Mesendoderm (in vitro differentiated cells): ENCODE measurements at regions not wholly inside any gene's neighbourhood (a gene's known extent, or its start where the extent isn't known, plus 50 kb on each side); places are given as distances from the start of the nearest gene placed in this dataset.

Source experiments
- DNase-seq: peaks from one replicate; pipeline ENCODE4 v3.0.0; 2013
- H2AK5ac ChIP-seq: 2 replicates; pipeline ENCODE4 v1.6.1; 2013; ENCODE audit warnings: low read length, inconsistent platforms
- H2BK120ac ChIP-seq: 2 replicates; pipeline ENCODE4 v1.6.1; 2013; ENCODE audit warnings: low read depth, mild to moderate bottlenecking, low read length, moderate library complexity, mixed read lengths
- H2BK15ac ChIP-seq: replicated peaks from 2 replicates; pipeline ENCODE4 v1.6.1; 2013; ENCODE audit warnings: low read depth, mild to moderate bottlenecking, moderate library complexity
- H2BK5ac ChIP-seq: 2 replicates; pipeline ENCODE4 v1.6.1; 2013; ENCODE audit warnings: low read length, inconsistent platforms
- H3K18ac ChIP-seq: 2 replicates; pipeline ENCODE4 v1.6.1; 2013; ENCODE audit warnings: mild to moderate bottlenecking, low read length, mixed read lengths
- H3K23ac ChIP-seq: one replicate; pipeline ENCODE4 v1.6.1; 2013; ENCODE audit warnings: low read length
- H3K27ac ChIP-seq: 2 replicates; pipeline ENCODE4 v1.5.1; 2013; ENCODE audit warnings: low read depth, mild to moderate bottlenecking, inconsistent platforms, low read length, moderate library complexity
- H3K27me3 ChIP-seq: 2 replicates; pipeline ENCODE4 v1.6.1; 2013; ENCODE audit warnings: low read length, control low read depth, mild to moderate bottlenecking, inconsistent platforms; ENCODE audit not compliant: insufficient read depth, poor library complexity
- H3K36me3 ChIP-seq: 2 replicates; pipeline ENCODE4 v1.6.1; 2013; ENCODE audit warnings: low read length, inconsistent platforms; ENCODE audit not compliant: control insufficient read depth, insufficient read depth
- H3K4ac ChIP-seq: one replicate; pipeline ENCODE4 v1.6.1; 2013; ENCODE audit warnings: low read depth, mild to moderate bottlenecking, low read length, moderate library complexity
- H3K4me1 ChIP-seq: 2 replicates; pipeline ENCODE4 v1.6.1; 2013; ENCODE audit warnings: low read depth, low read length, inconsistent platforms; ENCODE audit not compliant: control insufficient read depth
- H3K4me2 ChIP-seq: 2 replicates; pipeline ENCODE4 v1.6.1; 2013; ENCODE audit warnings: low read length
- H3K4me3 ChIP-seq: 2 replicates; pipeline ENCODE4 v1.5.1; 2013; ENCODE audit warnings: mild to moderate bottlenecking, low read length
- H3K56ac ChIP-seq: one replicate; pipeline ENCODE4 v1.6.1; 2013; ENCODE audit warnings: low read length
- H3K79me1 ChIP-seq: 2 replicates; pipeline ENCODE4 v1.6.1; 2013; ENCODE audit warnings: low read length, inconsistent platforms
- H3K79me2 ChIP-seq: 2 replicates; pipeline ENCODE4 v1.6.1; 2013; ENCODE audit warnings: mild to moderate bottlenecking, low read length; ENCODE audit not compliant: control insufficient read depth, insufficient read depth
- H3K9ac ChIP-seq: 2 replicates; pipeline ENCODE4 v1.6.1; 2013; ENCODE audit warnings: low read length, inconsistent platforms
- H4K5ac ChIP-seq: one replicate; pipeline ENCODE4 v1.6.1; 2013; ENCODE audit warnings: low read length
- H4K8ac ChIP-seq: one replicate; pipeline ENCODE4 v1.6.1; 2013; ENCODE audit warnings: low read depth, mild to moderate bottlenecking, control low read depth, low read length, moderate library complexity
- WGBS: extraction: QIAGEN DNeasy Blood & Tissue Kit; methylation state at CpG from one replicate; pipeline ENCODE4 v1.1.7; 2013; ENCODE audit warnings: low lambda C conversion rate, missing lambda C conversion rate; ENCODE audit not compliant: insufficient coverage; ENCODE audit errors: extremely low coverage; 5-methylcytosine and 5-hydroxymethylcytosine counted together

GRCh38 chr3:106212665-106213222 is 343.9 kb upstream of the CBLB start:
- Histone ChIP-seq H3K4me3 (no peak overlapping the region), H3K23ac (no peak overlapping the region), H3K36me3 (no peaks in the 10 kb centered on the region), H3K27me3 (no peaks in the 10 kb centered on the region), H3K4ac (no peak overlapping the region), H3K27ac (no peak overlapping the region), H3K4me2 (no peak overlapping the region), H3K9ac (no peak overlapping the region), H2BK120ac (no peak overlapping the region), H3K79me1 (no peaks in the 10 kb centered on the region), H4K8ac (no peak overlapping the region), H2BK15ac (no peak overlapping the region), H3K79me2 (no peaks in the 10 kb centered on the region), H3K4me1 (no peaks in the 10 kb centered on the region), H4K5ac (no peak overlapping the region), H3K18ac (no peak overlapping the region), H2BK5ac (no peak overlapping the region), H3K56ac (no peak overlapping the region), H2AK5ac (no peak overlapping the region)
- DNase-seq: no peak
- WGBS: no CpG with 5 or more reads among the region's 1 CpG

DNA sequence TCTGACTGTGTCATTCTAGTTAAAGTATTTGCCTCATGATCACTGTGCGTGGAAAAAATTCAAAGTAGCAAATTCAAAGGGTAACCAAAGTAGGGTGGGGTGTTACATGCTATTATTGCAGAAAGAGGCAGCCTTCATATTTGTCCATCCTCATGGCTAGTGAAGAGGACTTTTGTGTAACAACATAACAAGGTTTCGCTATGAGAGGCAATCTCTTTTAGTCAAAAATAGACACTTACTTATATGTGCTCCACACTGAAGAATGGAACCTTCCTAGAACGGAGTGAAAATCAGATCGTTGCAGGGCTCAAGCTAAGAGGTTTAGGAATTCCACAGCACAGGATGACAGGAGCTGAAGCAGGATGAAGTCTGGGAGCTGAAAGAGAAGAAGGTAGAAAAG is 345.1 kb upstream of the CBLB start:
- H3K4me3 ChIP-seq: no peak overlapping the region
- no peak overlapping the region for H3K23ac ChIP-seq
- no peak overlapping the region for H3K18ac ChIP-seq
- H3K79me1 ChIP-seq: no peaks in the 10 kb centered on the region
- H3K27me3 ChIP-seq: no peaks in the 10 kb centered on the region
- no peak overlapping the region for H3K4ac ChIP-seq
- H2BK5ac ChIP-seq: no peak overlapping the region
- H3K36me3 ChIP-seq: no peaks in the 10 kb centered on the region
- H3K4me1 ChIP-seq: no peaks in the 10 kb centered on the region
- no peak overlapping the region for H2AK5ac ChIP-seq
- no peak overlapping the region for H3K4me2 ChIP-seq
- DNase-seq: no peak
- H2BK15ac ChIP-seq: no peak overlapping the region
- no peak overlapping the region for H4K8ac ChIP-seq
- no CpG with 5 or more reads among the region's 4 CpGs for WGBS
- no peak overlapping the region for H3K9ac ChIP-seq
- no peak overlapping the region for H4K5ac ChIP-seq
- H3K27ac ChIP-seq: no peak overlapping the region
- no peak overlapping the region for H3K56ac ChIP-seq
- H3K79me2 ChIP-seq: no peaks in the 10 kb centered on the region
- no peak overlapping the region for H2BK120ac ChIP-seq

- H4K8ac ChIP-seq: no peak overlapping the region
- H3K4me3 ChIP-seq: no peak overlapping the region
- no peak overlapping the region for H4K5ac ChIP-seq
- no peak overlapping the region for H3K9ac ChIP-seq
- H3K4me2 ChIP-seq: no peak overlapping the region
- no peaks in the 10 kb centered on the region for H3K27me3 ChIP-seq
- no peaks in the 10 kb centered on the region for H3K79me2 ChIP-seq
- no peaks in the 10 kb centered on the region for H3K4me1 ChIP-seq
- H2BK15ac ChIP-seq: no peak overlapping the region
- H3K56ac ChIP-seq: no peak overlapping the region
- no peak overlapping the region for H2BK120ac ChIP-seq
- H3K4ac ChIP-seq: no peak overlapping the region
- H3K27ac ChIP-seq: no peak overlapping the region
- H3K23ac ChIP-seq: no peak overlapping the region
- H3K36me3 ChIP-seq: no peaks in the 10 kb centered on the region
- H3K18ac ChIP-seq: no peak overlapping the region
- H3K79me1 ChIP-seq: no peaks in the 10 kb centered on the region
- H2AK5ac ChIP-seq: no peak overlapping the region
- DNase-seq: no peak
- no peak overlapping the region for H2BK5ac ChIP-seq
- WGBS: no CpG with 5 or more reads among the region's 4 CpGs
These were observed 345.8 kb upstream of the CBLB start for GRCh38 chr3:106214641-106215040.

- Histone ChIP-seq H3K4me1 (no peaks in the 10 kb centered on the region), H2AK5ac (no peak overlapping the region), H3K18ac (no peak overlapping the region), H3K27ac (no peak overlapping the region), H4K8ac (no peak overlapping the region), H3K79me2 (no peaks in the 10 kb centered on the region), H3K4me3 (no peak overlapping the region), H3K36me3 (no peaks in the 10 kb centered on the region), H2BK5ac (no peak overlapping the region), H2BK15ac (no peak overlapping the region), H4K5ac (no peak overlapping the region), H3K79me1 (no peaks in the 10 kb centered on the region), H2BK120ac (no peak overlapping the region), H3K27me3 (no peaks in the 10 kb centered on the region), H3K9ac (no peak overlapping the region), H3K4me2 (no peak overlapping the region), H3K23ac (no peak overlapping the region), H3K56ac (no peak overlapping the region), H3K4ac (no peak overlapping the region)
- no peak for DNase-seq
- WGBS: no CpG with 5 or more reads among the region's 1 CpG
These were observed 346.2 kb upstream of the CBLB start for GRCh38 chr3:106215047-106215446.

DNA sequence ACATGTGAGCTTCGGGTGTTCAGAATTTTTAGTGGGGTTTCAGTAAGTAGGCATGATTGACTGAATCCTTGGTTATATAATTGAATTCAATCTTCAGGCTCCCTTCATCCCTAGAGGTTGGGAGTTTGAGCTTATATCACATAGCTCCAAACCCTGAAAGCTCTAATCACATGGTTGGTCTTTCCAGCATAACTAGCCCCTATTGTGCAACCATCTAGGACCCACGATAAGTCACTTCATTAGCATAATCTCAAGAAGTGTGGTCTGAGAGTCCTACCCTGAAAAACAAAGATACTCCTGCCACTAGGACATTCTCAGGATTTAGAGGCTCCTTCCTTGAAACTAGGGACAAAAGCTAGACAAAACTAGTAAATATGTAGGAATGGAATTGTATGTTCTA is 348.9 kb upstream of the CBLB start:
- Histone ChIP-seq H3K9ac (no peak overlapping the region), H3K36me3 (no peaks in the 10 kb centered on the region), H3K18ac (no peak overlapping the region), H3K27me3 (no peaks in the 10 kb centered on the region), H3K56ac (no peak overlapping the region), H3K4ac (no peak overlapping the region), H2BK15ac (no peak overlapping the region), H2AK5ac (no peak overlapping the region), H3K4me3 (no peak overlapping the region), H4K5ac (no peak overlapping the region), H3K4me2 (no peak overlapping the region), H4K8ac (no peak overlapping the region), H3K79me1 (no peaks in the 10 kb centered on the region), H3K79me2 (no peaks in the 10 kb centered on the region), H2BK5ac (no peak overlapping the region), H3K27ac (no peak overlapping the region), H3K4me1 (no peaks in the 10 kb centered on the region), H2BK120ac (no peak overlapping the region), H3K23ac (no peak overlapping the region)
- no CpG with 5 or more reads among the region's 2 CpGs for WGBS
- no peak for DNase-seq

DNA sequence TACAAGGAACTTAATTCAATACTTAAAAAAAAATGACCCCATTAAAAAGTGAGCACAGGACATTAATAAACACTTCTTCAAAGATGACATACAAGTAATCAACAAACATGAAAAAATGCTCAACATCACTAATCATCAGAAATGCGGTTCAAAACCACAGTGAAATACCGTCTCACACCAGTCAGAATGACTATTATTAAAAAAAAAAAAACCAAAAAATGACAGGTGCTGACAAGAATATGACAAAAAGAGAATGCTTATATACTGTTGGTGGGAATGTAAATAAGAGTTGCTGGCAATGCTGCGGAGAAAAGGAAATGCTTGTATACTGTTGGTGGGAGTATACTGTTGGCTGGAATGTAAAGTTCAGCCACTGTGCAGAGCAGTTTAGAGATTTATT is 358.3 kb upstream of the CBLB start:
- no peak overlapping the region for H3K27ac ChIP-seq
- DNase-seq: no peak
- WGBS: no CpG with 5 or more reads among the region's 3 CpGs

More for the DNA sequence above, 358.3 kb upstream of the CBLB start:
- no peaks in the 10 kb centered on the region for H3K79me1 ChIP-seq
- H3K79me2 ChIP-seq: no peaks in the 10 kb centered on the region
- no peak overlapping the region for H2AK5ac ChIP-seq
- no peaks in the 10 kb centered on the region for H3K27me3 ChIP-seq
- H3K4me2 ChIP-seq: no peak overlapping the region
- no peak overlapping the region for H3K9ac ChIP-seq
- no peaks in the 10 kb centered on the region for H3K36me3 ChIP-seq
- no peak overlapping the region for H3K56ac ChIP-seq
- H2BK15ac ChIP-seq: no peak overlapping the region
- H4K8ac ChIP-seq: no peak overlapping the region
- H3K23ac ChIP-seq: no peak overlapping the region
- H3K4me3 ChIP-seq: no peak overlapping the region
- H3K4me1 ChIP-seq: no peaks in the 10 kb centered on the region
- H2BK120ac ChIP-seq: no peak overlapping the region
- H3K18ac ChIP-seq: no peak overlapping the region
- no peak overlapping the region for H2BK5ac ChIP-seq
- no peak overlapping the region for H4K5ac ChIP-seq
- H3K4ac ChIP-seq: no peak overlapping the region
